Sciatic nerve (tissue), 2 donors: ENCODE measurements at regions not wholly inside any gene's neighbourhood (a gene's known extent, or its start where the extent isn't known, plus 50 kb on each side); places are given as distances from the start of the nearest gene placed in this dataset.

Experiments used
- ATAC-seq: fragments of 200-7000 bp; cut with Tn5 transposase; one replicate; pipeline ENCODE4 v1.9.1; 2020; ENCODE audit warnings: mild to moderate bottlenecking, moderate library complexity
- DNase-seq: peaks from one replicate; pipeline ENCODE4 v3.0.0-alpha.2; 2020; ENCODE audit warnings: low spot score
- intact Hi-C: fragments of 100-400 bp; cut with DNase I; formaldehyde crosslinking; loops from one replicate; pipeline ENCODE4 v1.14.2; 2022
- donor health status: DM: no; HTN: no; CAD: no.
- donor health status: DM: no; HTN: no; CAD: no.

DNA sequence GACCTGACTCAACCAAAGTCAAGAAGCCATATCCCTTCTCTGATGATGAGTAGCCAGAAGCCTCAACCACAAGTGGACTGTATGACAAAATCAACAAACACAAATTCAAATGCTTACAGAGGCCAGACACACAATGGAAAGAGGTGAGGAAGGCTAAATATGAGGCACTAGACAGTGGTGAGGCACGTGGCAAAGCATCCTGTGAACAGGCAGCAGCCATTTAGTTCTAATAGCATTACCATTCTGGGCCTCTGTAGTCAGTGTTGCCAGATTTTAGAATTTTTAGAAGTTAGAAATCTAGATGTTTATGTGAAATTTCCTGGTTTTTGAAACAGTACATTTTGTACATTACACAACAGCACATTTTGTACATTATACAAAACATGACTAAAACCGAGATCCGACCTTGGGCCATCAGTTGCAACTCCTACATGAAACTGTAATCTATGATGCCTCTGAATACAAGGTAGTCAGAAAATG is 403.3 kb downstream of the COG6 start:
- ATAC-seq (no peak), DNase-seq (no peak)
- intact Hi-C loops, result no loop called here

- intact Hi-C loops, result loop anchor here (5.0 kb wide), 1 partner anchor 623 kb away; no protein-coding TSS in a partner anchor
- ATAC-seq, result peak; percentile 29
Measured at GRCh38 chr13:40059540-40060232, 404.2 kb downstream of the COG6 start.

DNA sequence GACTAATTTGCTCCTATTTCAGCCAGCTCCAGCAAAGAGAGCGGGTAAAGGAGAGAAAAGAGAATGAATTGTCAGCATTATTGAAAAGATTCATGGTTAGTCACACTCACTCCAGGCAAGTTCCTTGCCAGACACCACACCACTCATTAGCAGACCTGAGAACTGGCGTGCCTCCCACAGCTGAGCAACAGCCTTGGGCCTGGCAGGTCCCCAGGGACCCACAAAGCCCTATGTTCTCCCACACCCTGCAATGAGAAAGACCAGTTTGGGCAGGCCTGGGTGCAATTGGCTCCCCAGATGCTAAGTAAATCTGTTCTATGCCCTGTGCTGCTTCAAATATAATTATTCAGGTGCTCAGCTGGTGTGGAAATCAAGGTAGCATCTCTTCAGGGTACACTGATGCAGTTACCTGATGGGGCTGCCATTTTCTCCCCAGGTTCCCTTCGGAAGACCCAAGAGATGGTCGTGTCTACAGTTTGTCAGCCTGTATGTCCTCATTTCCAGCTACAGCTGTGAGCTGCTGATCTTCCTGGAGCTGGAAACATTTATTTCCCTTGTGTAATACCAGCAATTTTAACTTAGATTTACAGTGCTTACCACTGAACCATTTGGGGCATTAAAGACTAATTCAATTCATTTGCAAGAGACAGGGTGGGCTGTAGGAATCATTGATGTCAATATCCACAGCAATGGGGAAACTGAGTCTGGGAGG is 405.0 kb downstream of the COG6 start:
- ATAC-seq (peak; percentile 79), DNase-seq (no peak)
- intact Hi-C loops, result loop anchor here (5.0 kb wide), 1 partner anchor 622 kb away; no protein-coding TSS in a partner anchor

More at GRCh38 chr13:40059540-40060232, 404.2 kb downstream of the COG6 start:
- DNase-seq, result no peak

GRCh38 chr13:40061466-40062450 is 406.3 kb downstream of the COG6 start:
- no peak for DNase-seq
- intact Hi-C loops, result loop anchor here (5.0 kb wide), 1 partner anchor 621 kb away; no protein-coding TSS in a partner anchor
- ATAC-seq, result no peak

- DNase-seq, result no peak
- intact Hi-C loops, result loop anchor here (5.0 kb wide), 1 partner anchor 619 kb away; no protein-coding TSS in a partner anchor
- peak; percentile 6 for ATAC-seq
Measured at GRCh38 chr13:40063278-40063698, 407.8 kb downstream of the COG6 start.

DNA sequence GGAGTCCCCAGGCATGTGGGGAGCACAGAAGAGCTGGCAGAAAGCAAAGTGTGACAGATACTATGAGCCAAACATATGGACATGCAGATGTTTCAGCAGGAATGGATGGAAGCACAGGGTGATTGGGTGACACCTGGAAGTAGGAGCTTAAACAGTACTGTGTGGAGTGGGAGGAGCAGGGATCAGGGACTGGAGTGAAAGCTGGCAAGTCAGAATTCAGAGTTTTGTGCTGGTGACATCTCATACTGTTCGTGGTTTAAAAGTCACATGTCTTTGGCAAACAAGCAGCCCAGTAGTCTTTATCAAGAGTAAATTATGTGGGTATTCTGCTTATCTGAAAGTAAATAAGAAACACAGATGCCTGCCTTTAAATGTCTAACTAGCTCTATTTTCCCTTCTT is 408.2 kb downstream of the COG6 start:
- DNase-seq, result no peak
- intact Hi-C loops, result loop anchor here (5.0 kb wide), 1 partner anchor 619 kb away; no protein-coding TSS in a partner anchor
- peak; percentile 17 for ATAC-seq

- intact Hi-C loops, result loop anchor here (5.0 kb wide), 1 partner anchor 618 kb away; no protein-coding TSS in a partner anchor
- ATAC-seq (no peak), DNase-seq (no peak)
Measured at GRCh38 chr13:40064154-40065097, 409.0 kb downstream of the COG6 start.

DNA sequence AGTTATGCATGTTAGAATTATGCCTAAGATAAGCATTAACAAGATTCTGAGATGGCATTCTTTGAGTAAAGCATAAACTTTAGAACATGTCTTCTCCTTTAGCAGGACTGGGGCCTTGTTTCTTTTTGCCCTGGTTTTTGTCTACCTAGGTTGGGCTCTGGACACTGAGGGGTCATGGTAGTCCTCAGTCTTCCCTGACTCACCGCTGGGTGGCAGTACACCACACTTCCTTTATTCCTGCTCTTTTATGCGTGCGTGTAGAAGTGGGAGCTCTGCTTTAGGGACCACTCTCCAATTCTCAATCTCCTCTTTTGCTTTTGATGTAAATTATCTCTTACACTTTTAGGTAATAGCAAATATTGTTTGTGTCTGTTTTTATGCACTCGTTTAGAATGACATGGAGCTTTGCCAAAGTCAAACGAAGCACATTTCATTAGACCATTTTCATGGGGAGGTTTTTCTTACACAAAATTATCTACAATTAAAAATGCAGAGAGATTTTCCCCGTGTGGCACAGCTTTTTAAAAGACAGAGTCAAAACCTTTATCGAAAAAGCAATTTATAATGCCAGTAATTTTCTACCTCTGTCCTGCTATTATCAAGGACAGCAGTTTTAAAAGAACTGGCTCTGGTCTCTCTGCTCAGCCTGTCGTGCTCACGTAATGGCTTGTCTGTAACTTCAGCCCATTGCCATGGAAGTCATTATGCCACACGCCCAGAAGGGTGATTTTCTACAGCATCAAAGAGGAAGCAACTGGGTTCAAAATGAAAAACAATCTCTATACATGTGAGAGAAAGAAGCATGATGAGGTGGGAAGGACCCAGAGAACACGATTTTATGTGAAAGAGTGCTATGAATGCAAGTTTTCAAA is 413.9 kb downstream of the COG6 start:
- ATAC-seq (peak; percentile 95), DNase-seq (peak; percentile 90)
- intact Hi-C loops, result no loop called here

DNA sequence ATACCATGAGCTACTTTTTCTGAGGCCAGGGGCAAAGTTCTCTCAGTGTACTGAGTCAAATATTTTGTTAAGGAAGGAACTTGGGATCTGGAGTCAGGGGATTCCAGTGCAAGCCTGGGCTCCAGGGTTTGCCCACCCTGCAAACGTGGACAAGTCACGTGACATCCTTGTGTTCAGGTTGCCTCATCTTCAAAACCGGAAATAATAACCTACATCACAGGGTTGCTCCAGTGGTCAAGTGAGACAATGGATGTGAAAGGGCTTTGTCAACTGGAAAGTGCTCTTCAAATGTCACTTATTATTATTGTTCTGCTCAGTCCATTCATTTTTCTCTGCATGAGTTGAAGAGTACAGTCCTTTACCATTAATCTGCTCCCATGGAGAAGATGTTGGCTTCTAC is 414.9 kb downstream of the COG6 start:
- intact Hi-C loops, result no loop called here
- DNase-seq (no peak), ATAC-seq (no peak)

GRCh38 chr13:40072663-40073120 is 417.2 kb downstream of the COG6 start:
- ATAC-seq (no peak), DNase-seq (no peak)
- intact Hi-C loops, result no loop called here

- intact Hi-C loops, result no loop called here
- DNase-seq, result no peak
- peak; percentile 63 for ATAC-seq
Measured at GRCh38 chr13:40074338-40074737, 418.9 kb downstream of the COG6 start.

DNA sequence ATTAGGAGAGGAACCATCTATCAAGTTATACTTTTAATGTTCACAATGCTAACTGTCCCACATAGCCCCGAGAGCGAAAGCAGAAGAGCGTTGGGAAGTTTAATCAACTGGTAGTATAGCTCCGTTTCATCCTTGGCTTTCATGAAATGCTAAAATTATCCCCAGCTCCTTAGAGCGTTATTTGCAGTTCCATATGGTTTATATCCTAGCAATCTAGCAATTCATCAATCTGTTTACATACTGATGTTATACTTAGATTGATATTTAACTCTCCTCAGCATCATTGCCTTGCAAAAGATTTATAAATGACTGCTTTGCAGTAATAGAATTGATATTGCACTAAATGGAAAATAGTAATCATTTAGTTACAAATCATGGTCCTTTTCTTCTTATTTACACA is 419.8 kb downstream of the COG6 start:
- DNase-seq (no peak), ATAC-seq (no peak)
- intact Hi-C loops, result no loop called here

- DNase-seq, result no peak
- intact Hi-C loops, result no loop called here
Measured at GRCh38 chr13:40076765-40077362, 421.4 kb downstream of the COG6 start.

DNA sequence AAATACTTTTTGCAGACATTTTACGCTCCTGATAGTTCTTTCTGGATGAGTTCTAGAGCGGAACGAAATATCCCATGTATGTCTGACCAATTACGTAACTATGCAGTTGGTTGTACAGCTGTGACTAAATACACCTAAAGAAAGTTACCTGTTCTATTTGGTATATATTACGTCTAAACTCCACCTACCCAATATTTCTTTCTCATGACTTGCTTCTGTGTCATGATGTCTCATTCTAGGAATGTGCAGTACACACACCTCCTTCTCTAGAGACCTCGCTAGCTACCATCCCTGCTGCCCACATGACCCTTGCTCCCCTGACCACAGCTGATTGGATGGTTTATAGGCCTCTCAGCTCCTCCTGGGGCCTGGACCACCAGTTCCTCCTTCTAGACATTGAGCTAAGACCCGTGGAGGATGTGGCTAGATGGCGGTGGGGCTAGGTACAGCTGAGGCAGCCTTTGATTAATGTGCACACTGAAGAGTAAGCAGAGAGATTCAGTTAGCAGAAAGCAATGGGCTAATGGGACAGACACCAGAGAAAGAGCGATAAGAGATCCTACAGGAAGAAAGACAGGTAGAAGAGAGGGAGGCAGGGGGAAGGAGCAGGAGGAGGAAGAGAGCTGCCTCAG is 422.1 kb downstream of the COG6 start:
- ATAC-seq, result no peak
- intact Hi-C loops, result no loop called here
- no peak for DNase-seq

More at GRCh38 chr13:40076765-40077362, 421.4 kb downstream of the COG6 start:
- no peak for ATAC-seq

- intact Hi-C loops, result no loop called here
- DNase-seq (no peak), ATAC-seq (no peak)
Measured at GRCh38 chr13:40079721-40080120, 424.3 kb downstream of the COG6 start.

- DNase-seq (no peak), ATAC-seq (no peak)
- intact Hi-C loops, result no loop called here
Measured at GRCh38 chr13:40080676-40081075, 425.2 kb downstream of the COG6 start.
